GM12873 (cell line): ENCODE measurements at regions not wholly inside any gene's neighbourhood (a gene's known extent, or its start where the extent isn't known, plus 50 kb on each side); places are given as distances from the start of the nearest gene placed in this dataset.

Experiments used
- TF ChIP-seq, protein P1 (sequence below): IDR thresholded peaks from 2 replicates; pipeline ENCODE4 v1.5.1; 2012; ENCODE audit warnings: low read depth, mild to moderate bottlenecking, moderate library complexity, low read length, control low read depth; ENCODE audit not compliant: insufficient read depth; ENCODE audit errors: missing control alignments

DNA sequence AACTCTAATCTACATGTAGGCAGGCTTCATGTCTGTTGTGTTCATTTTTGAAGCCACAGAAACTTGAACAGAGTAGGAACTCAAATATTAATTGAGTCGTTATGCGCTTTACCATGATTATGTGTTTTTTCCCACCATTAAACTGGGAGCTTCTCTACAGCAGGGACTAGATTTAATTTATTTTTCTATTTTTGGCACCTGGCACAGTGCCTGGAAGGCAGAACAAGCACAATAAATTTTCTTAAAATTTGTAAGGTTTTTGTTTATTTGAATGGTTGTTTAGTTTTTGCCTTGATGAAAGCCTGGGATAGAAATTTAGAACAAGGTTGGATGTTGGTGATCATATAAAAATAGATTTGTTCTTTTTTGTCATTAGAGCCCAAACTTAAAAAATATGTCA, 221.7 kb upstream of the PLEKHG7 start:
- TF ChIP-seq, protein P1, sequence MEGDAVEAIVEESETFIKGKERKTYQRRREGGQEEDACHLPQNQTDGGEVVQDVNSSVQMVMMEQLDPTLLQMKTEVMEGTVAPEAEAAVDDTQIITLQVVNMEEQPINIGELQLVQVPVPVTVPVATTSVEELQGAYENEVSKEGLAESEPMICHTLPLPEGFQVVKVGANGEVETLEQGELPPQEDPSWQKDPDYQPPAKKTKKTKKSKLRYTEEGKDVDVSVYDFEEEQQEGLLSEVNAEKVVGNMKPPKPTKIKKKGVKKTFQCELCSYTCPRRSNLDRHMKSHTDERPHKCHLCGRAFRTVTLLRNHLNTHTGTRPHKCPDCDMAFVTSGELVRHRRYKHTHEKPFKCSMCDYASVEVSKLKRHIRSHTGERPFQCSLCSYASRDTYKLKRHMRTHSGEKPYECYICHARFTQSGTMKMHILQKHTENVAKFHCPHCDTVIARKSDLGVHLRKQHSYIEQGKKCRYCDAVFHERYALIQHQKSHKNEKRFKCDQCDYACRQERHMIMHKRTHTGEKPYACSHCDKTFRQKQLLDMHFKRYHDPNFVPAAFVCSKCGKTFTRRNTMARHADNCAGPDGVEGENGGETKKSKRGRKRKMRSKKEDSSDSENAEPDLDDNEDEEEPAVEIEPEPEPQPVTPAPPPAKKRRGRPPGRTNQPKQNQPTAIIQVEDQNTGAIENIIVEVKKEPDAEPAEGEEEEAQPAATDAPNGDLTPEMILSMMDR: no peak

DNA sequence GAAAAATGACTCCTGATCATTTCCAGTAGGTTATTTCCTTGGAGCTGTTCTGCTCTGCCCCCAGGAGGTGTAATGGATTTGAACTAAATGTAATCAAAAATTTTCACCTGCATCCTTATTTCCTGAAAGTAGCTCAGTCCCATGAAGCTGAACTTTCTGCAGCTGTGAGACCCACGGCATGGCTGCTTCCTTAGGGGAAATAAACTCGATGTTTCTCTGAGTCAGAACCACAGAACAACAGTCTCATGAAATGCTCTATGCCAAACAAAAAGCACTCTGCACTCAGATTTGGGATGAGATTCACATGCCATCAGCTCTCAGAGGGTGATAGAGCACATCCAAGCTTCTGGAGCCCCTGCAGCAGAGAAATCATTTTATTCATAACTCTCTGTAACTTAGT, 224.1 kb upstream of the PLEKHG7 start:
- TF ChIP-seq, protein P1: no peak

DNA sequence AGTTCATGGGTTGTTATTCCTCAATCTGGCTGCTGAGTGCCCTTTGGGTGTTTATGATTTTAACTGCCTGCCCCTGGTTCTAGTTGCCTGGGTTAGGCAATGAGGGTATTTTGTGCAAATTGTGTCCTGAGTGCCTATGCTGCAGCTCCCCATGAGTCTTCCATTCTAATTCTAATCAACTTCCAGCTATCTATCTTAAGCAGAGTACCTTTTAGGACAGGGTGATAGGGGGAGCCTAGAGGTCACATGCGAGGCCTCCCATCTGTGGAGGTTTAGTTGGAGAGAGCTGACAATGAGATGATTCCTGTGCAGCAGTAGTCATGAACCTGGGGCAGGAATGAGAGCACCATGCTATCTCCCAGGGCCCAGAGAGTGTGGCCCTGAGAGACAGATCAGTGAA, 225.9 kb upstream of the PLEKHG7 start:
- TF ChIP-seq, protein P1: no peak

DNA sequence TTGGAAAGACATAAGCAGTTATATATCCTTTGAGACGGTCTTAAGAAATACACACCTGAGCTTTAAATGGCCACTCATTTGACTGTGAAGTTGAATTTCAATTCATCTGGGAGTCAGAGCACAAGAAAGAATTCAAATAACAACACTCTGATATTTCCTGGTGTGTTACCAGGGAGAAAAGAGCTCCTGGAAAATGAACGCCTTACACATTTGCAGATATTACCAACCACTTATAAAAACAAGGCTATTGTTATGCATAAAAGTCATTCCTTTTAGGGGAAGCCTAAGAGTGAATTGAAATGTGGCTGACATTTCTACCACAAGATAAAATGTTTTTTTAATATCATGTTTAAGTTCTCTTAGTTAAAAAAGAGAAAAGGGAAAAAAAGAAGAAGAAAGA, 229.2 kb upstream of the PLEKHG7 start:
- TF ChIP-seq, protein P1: no peak

DNA sequence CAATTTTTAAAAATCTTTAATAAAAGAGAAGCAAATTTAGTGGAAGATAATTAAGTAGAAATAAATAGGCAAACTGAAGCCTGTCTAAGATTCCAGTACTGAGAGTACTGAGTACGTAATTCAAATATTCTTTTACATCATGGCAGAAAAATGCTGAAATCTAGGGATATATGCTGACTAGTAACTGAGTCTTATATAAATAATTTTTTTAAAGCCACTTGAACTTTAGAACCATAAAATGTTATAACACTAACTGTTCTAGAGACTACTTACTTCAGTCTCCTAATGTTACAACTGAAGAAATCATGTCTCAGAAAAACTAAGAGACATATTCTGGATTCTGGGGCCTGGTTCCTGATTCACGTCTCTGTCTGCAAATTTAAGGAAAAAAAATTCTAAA, 230.6 kb upstream of the PLEKHG7 start:
- TF ChIP-seq, protein P1: no peak

DNA sequence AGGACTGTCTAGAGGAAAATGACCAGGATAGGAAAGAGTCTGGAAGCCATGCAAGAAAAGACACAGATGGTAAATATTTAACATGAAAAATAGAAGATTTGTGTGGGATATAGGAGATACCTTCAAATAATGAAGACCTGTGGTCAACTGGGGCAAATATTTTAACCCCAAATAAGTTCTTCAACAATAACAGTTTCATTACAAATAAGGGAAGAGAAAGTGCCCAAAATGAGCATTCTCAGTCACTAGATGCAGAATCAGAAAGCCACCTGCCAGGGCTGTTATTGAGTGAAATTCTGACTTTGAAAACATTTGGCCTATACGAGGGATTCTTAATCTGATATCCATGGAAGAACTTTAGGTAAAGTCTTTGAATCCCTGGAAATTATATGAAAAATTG, 231.2 kb upstream of the PLEKHG7 start:
- TF ChIP-seq, protein P1: no peak

DNA sequence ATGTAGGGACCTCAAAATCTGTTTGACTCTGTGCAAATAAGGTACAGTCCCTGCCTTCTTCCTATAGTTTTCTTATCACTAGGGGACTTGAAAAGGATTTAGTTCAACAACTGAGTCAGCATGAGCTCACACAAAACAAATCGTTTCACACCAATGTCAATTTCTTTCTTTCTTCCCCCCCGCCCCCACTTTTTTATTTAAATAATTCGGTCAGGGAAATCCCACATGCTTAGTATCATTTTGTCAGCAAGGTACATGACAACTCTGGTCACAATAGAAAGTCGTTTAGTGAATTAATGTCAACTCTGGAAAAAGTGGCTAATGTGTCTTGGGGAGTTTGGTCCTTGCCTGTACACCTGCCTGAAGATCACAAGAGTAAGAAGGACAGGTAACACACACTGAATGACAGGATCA, 232.2 kb upstream of the PLEKHG7 start:
- TF ChIP-seq, protein P1: no peak

DNA sequence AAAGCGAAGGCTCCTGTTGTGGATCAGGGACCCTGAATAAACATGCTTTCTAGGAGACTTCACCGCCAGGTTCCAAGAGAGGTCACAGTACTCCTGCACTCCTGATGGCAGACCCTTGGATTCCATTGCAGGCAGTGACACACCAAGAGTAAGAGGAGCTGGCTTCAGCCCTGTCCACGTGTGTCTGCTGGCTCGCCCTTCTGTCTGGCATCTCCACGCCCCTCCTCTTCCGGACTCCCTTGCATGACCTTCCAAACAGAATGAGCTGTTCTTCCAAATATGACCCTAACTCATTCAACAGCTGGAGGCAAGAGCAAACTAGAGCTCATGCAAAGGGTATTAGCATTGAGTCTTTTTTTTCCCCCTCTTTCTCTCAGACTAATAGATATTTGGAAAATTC, 233.0 kb upstream of the PLEKHG7 start:
- TF ChIP-seq, protein P1: no peak
